Astrocyte (in vitro differentiated cells and primary cell): ENCODE measurements at regions not wholly inside any gene's neighbourhood (a gene's known extent, or its start where the extent isn't known, plus 50 kb on each side); places are given as distances from the start of the nearest gene placed in this dataset.

ENCODE experiments used
- CTCF ChIP-seq: IDR thresholded peaks from 2 replicates; pipeline ENCODE4 v1.5.1; 2011; ENCODE audit warnings: low read depth, mild to moderate bottlenecking, inconsistent platforms, low read length, moderate library complexity; ENCODE audit not compliant: insufficient read depth
- EZH2 ChIP-seq: IDR thresholded peaks from 2 replicates; pipeline ENCODE4 v1.6.1; 2012; ENCODE audit warnings: mild to moderate bottlenecking, low read length, inconsistent platforms; ENCODE audit not compliant: insufficient read depth

GRCh38 chr12:75944905-75945432, 86.6 kb downstream of the PHLDA1 start:
- TF ChIP-seq CTCF (no peak), EZH2 (no peak)
